Stimulated activated CD4-positive, alpha-beta T cell treated with anti-CD3 and anti-CD28 coated beads, Interleukin-2, amount 100 ng/mL, for 24 hours (primary cell): ENCODE measurements at regions not wholly inside any gene's neighbourhood (a gene's known extent, or its start where the extent isn't known, plus 50 kb on each side); places are given as distances from the start of the nearest gene placed in this dataset.
"Not testable (repeated sequence)": the region's sequence is repeated elsewhere in the genome, so short reads cannot be mapped to it uniquely, and the experiment has no call there.

Source experiments
- DNase-seq, 2 donors: peaks; one replicate each; pipeline ENCODE4 v3.0.0-alpha.2; 2020

GRCh38 chr12:13339538-13339937, 143.0 kb downstream of the EMP1 start:
- DNase-seq: no peak

- no peak for DNase-seq
These were observed 142.6 kb downstream of the EMP1 start for GRCh38 chr12:13339091-13339490.

- DNase-seq: no peak
These were observed 141.3 kb downstream of the EMP1 start for GRCh38 chr12:13337791-13338190.

- DNase-seq: no peak
These were observed 139.7 kb downstream of the EMP1 start for GRCh38 chr12:13336216-13336615.

- DNase-seq: no peak
These were observed 132.0 kb downstream of the EMP1 start for GRCh38 chr12:13328535-13328934.

- DNase-seq: no peak
These were observed 129.6 kb downstream of the EMP1 start for GRCh38 chr12:13326076-13326475.

- DNase-seq: not testable (repeated sequence)
These were observed 128.5 kb downstream of the EMP1 start for GRCh38 chr12:13325037-13325436.

- no peak for DNase-seq
These were observed 121.9 kb downstream of the EMP1 start for GRCh38 chr12:13318231-13319015.

- no peak for DNase-seq
These were observed 120.2 kb downstream of the EMP1 start for GRCh38 chr12:13316587-13317246.

- no peak for DNase-seq
These were observed 117.4 kb downstream of the EMP1 start for GRCh38 chr12:13313886-13314285.

- DNase-seq: no peak
These were observed 115.0 kb downstream of the EMP1 start for GRCh38 chr12:13311551-13311950.

GRCh38 chr12:13307143-13307816, 110.8 kb downstream of the EMP1 start:
- DNase-seq: no peak

- no peak for DNase-seq
These were observed 108.4 kb downstream of the EMP1 start for GRCh38 chr12:13304924-13305323.

GRCh38 chr12:13299457-13299856, 102.9 kb downstream of the EMP1 start:
- no peak for DNase-seq

GRCh38 chr12:13293096-13293495, 96.6 kb downstream of the EMP1 start:
- no peak for DNase-seq

GRCh38 chr12:13289653-13290289, 93.2 kb downstream of the EMP1 start:
- no peak for DNase-seq

- no peak for DNase-seq
These were observed 92.6 kb downstream of the EMP1 start for GRCh38 chr12:13288937-13289652.

GRCh38 chr12:13288501-13288900, 92.0 kb downstream of the EMP1 start:
- no peak for DNase-seq

- no peak for DNase-seq
These were observed 87.3 kb downstream of the EMP1 start for GRCh38 chr12:13283867-13284266.

GRCh38 chr12:13282861-13283260, 86.3 kb downstream of the EMP1 start:
- no peak for DNase-seq

- DNase-seq: peak; percentile 68 to 78
These were observed 81.8 kb downstream of the EMP1 start for GRCh38 chr12:13278249-13278787.

GRCh38 chr12:13277293-13277692, 80.8 kb downstream of the EMP1 start:
- no peak for DNase-seq
